Gastrocnemius medialis (tissue), 4 donors: ENCODE measurements at regions not wholly inside any gene's neighbourhood (a gene's known extent, or its start where the extent isn't known, plus 50 kb on each side); places are given as distances from the start of the nearest gene placed in this dataset.

Experiments used
- ATAC-seq, 2 donors: fragments of 150-250 bp; one replicate each; pipeline ENCODE4 v1.9.1; 2016
- DNase-seq, 2 donors: peaks; one replicate each; pipeline ENCODE4 v3.0.0-alpha.2; 2019
- H3K27ac ChIP-seq, 4 donors: fragments of 200-600 bp; sonication (generic); 1 replicate in 1 of 4; 2 replicates in 3 of 4; pipeline ENCODE4 v1.5.1; 2016 to 2018; ENCODE audit warnings: mild to moderate bottlenecking in 2 of 4, moderate library complexity in 1 of 4
- H3K27me3 ChIP-seq, 3 donors: fragments of 200-600 bp; sonication (generic) in 2 of 3; 1 replicate in 1 of 3; 2 replicates in 2 of 3; pipeline versions ENCODE4 v1.5.1 to v1.6.0; 2016 to 2019; ENCODE audit warnings: mild to moderate bottlenecking in 1 of 3, moderate library complexity in 1 of 3
- H3K36me3 ChIP-seq, 2 donors: fragments of 200-600 bp; sonication (generic) in 1 of 2; one replicate each; pipeline ENCODE4 v1.5.1; 2017 to 2018
- H3K4me1 ChIP-seq, 2 donors: fragments of 200-600 bp; sonication (generic) in 1 of 2; one replicate each; pipeline ENCODE4 v1.5.1; 2016 to 2017; ENCODE audit warnings: mild to moderate bottlenecking in 2 of 2
- H3K4me3 ChIP-seq, 4 donors: fragments of 200-600 bp; sonication (generic) in 3 of 4; 1 replicate in 1 of 4; 2 replicates in 3 of 4; pipeline ENCODE4 v1.5.1; 2016 to 2019; ENCODE audit warnings: mild to moderate bottlenecking in 2 of 4
- H3K9me3 ChIP-seq, 3 donors: fragments of 200-600 bp; sonication (generic) in 2 of 3; 1 replicate in 1 of 3; 2 replicates in 2 of 3; pipeline ENCODE4 v1.5.1; 2016 to 2019
- CTCF ChIP-seq, 5 experiments: fragments of 450-650 bp in 3 of 5; fragments of 200-600 bp in 2 of 5; sonication (generic) in 2 of 5; IDR thresholded peaks in 4 of 5; conservative IDR thresholded peaks in 1 of 5; 1 replicate in 4 of 5; 2 replicates in 1 of 5; pipeline ENCODE4 v1.5.1; 2016 to 2019; ENCODE audit warnings: antibody characterized with exemption in 5 of 5, mild to moderate bottlenecking in 3 of 5, moderate library complexity in 3 of 5
- POLR2A ChIP-seq, 2 donors: fragments of 450-650 bp; IDR thresholded peaks; one replicate each; pipeline ENCODE4 v1.6.1; 2017; ENCODE audit warnings: antibody characterized with exemption in 2 of 2, mild to moderate bottlenecking in 2 of 2, moderate library complexity in 2 of 2
- in situ Hi-C, 4 donors: fragments of 200-750 bp; cut with MboI; loops; one replicate each; pipeline versions ENCODE4 v1.15.0 to v1.8.0; 2017; ENCODE audit warnings: low sequenced_read_pairs in 4 of 4
- intact Hi-C: fragments of 100-400 bp; cut with DNase I; formaldehyde crosslinking; loops from one replicate; pipeline ENCODE4 v1.15.1; 2023; ENCODE audit warnings: low total_unique reads

GRCh38 chr3:135500034-135500433 lies 465.5 kb upstream of the PPP2R3A start:
- ATAC-seq, result no peak
- intact Hi-C loops, result loop anchor here (10.0 kb wide), 1 partner anchor 895 kb away; no protein-coding TSS in a partner anchor
- TF ChIP-seq CTCF (IDR thresholded peaks at IDR 0.05 in 4 of 5, conservative IDR thresholded peaks at IDR 0.05 in 1 of 5) (no peak), POLR2A (IDR thresholded peaks at IDR 0.05) (no peak)
- Histone ChIP-seq H3K36me3 (no peaks in the 10 kb centered on the region), H3K9me3 (no peaks in the 10 kb centered on the region), H3K27ac (no peak overlapping the region), H3K4me1 (peaks cover 0 to 5% of the 10 kb centered on the region in 2 donors), H3K4me3 (no peak overlapping the region), H3K27me3 (peaks cover 0 to 2% (median 0%) of the 10 kb centered on the region in 3 donors)
- no peak for DNase-seq
- in situ Hi-C loops, result loop anchor here in 2 of 4 donors (25.0 kb wide), 1 partner anchor 713 kb away; the partner anchor contains the start of gene EPHB1 (in 2 of the 2)

GRCh38 chr3:135503065-135503759 lies 462.3 kb upstream of the PPP2R3A start:
- peaks cover 0 to 5% of the 10 kb centered on the region in 2 donors for H3K4me1 ChIP-seq
- no peak overlapping the region for H3K27ac ChIP-seq
- no peak overlapping the region for H3K4me3 ChIP-seq
- ATAC-seq (no peak), DNase-seq (no peak)
- H3K9me3 ChIP-seq, result no peaks in the 10 kb centered on the region
- in situ Hi-C loops, result loop anchor here in 2 of 4 donors (25.0 kb wide), 1 partner anchor 716 kb away; the partner anchor contains the start of gene EPHB1 (in 2 of the 2)
- no peak for TF ChIP-seq POLR2A (IDR thresholded peaks at IDR 0.05)
- no peak for TF ChIP-seq CTCF (IDR thresholded peaks at IDR 0.05 in 4 of 5, conservative IDR thresholded peaks at IDR 0.05 in 1 of 5)
- H3K36me3 ChIP-seq, result no peaks in the 10 kb centered on the region
- intact Hi-C loops, result loop anchor here (2.0 to 10.0 kb wide), 2 partner anchors 274 to 898 kb away; no protein-coding TSS in a partner anchor
- H3K27me3 ChIP-seq, result peaks cover 0 to 2% (median 0%) of the 10 kb centered on the region in 3 donors

- no peaks in the 10 kb centered on the region for H3K36me3 ChIP-seq
- peaks cover 0 to 2% (median 0%) of the 10 kb centered on the region in 3 donors for H3K27me3 ChIP-seq
- no peak overlapping the region for H3K27ac ChIP-seq
- peak; percentile 18 to 58 for DNase-seq
- peak; percentile 55 to 76 (median 72) for TF ChIP-seq CTCF (IDR thresholded peaks at IDR 0.05 in 4 of 5, conservative IDR thresholded peaks at IDR 0.05 in 1 of 5)
- no peak for TF ChIP-seq POLR2A (IDR thresholded peaks at IDR 0.05)
- H3K9me3 ChIP-seq, result no peaks in the 10 kb centered on the region
- peaks cover 0 to 5% of the 10 kb centered on the region in 2 donors for H3K4me1 ChIP-seq
- intact Hi-C loops (loop anchor here (2.0 to 10.0 kb wide), 3 partner anchors 275 to 899 kb away; partner anchors contain the start of gene EPHB1), in situ Hi-C loops (loop anchor here in 2 of 4 donors (25.0 kb wide), 1 partner anchor 717 kb away; the partner anchor contains the start of gene EPHB1 (in 2 of the 2))
- H3K4me3 ChIP-seq, result no peak overlapping the region
- ATAC-seq, result peak; percentile 82 to 89
These were observed 461.5 kb upstream of the PPP2R3A start for GRCh38 chr3:135503760-135504686.

- in situ Hi-C loops (loop anchor here in 3 of 4 donors (10.0 to 25.0 kb wide), 2 partner anchors 719 to 726 kb away; partner anchors contain the start of gene EPHB1 (in 3 of the 3)), intact Hi-C loops (no loop called here)
- DNase-seq (no peak), ATAC-seq (no peak)
- TF ChIP-seq POLR2A (IDR thresholded peaks at IDR 0.05), result no peak
- no peak for TF ChIP-seq CTCF (IDR thresholded peaks at IDR 0.05 in 4 of 5, conservative IDR thresholded peaks at IDR 0.05 in 1 of 5)
- Histone ChIP-seq H3K27me3 (no peaks in the 10 kb centered on the region), H3K4me1 (no peaks in the 10 kb centered on the region), H3K9me3 (no peaks in the 10 kb centered on the region), H3K27ac (no peak overlapping the region), H3K4me3 (no peak overlapping the region), H3K36me3 (no peaks in the 10 kb centered on the region)
These were observed 452.1 kb upstream of the PPP2R3A start for GRCh38 chr3:135513106-135514059.
